ENCODE measurements at regions not wholly inside any gene's neighbourhood (a gene's known extent, or its start where the extent isn't known, plus 50 kb on each side); places are given as distances from the start of the nearest gene placed in this dataset.

- no peaks in the 10 kb centered on the region for H3K9me1 ChIP-seq (ENCODE audit: insufficient read depth, low read length)
- ChIA-PET POLR2A (ENCODE audit: unreplicated experiment) (no interaction called here), CTCF (no interaction called here)
- in situ Hi-C loops (cut with MboI; ENCODE audit: low sequenced_read_pairs) (no loop called here), dilution Hi-C loops (cut with HindIII; ENCODE audit: low sequenced_read_pairs, unreplicated experiment) (no loop called here), intact Hi-C loops (cut with micrococcal nuclease) (no loop called here)
- no peak overlapping the region for H2BK20ac ChIP-seq (ENCODE audit: low read depth, low read length)
- no peak overlapping the region for H3K4ac ChIP-seq (ENCODE audit: low read depth, low read length)
- no peak overlapping the region for H3K4me2 ChIP-seq (ENCODE audit: low read depth, low read length)
- ATAC-seq (ENCODE audit: low read depth) (no peak), DNase-seq (no peak)
- no peak overlapping the region for H3K56ac ChIP-seq (ENCODE audit: extremely low read depth, insufficient read depth, low read length)
- no CpG with 5 or more reads among the region's 3 CpGs for WGBS, 2 experiments (ENCODE audit: extremely low coverage in 2 of 2, insufficient read length in 1 of 2)
- no peak overlapping the region for H2AFZ ChIP-seq (replicated peaks; ENCODE audit: low read length, poor library complexity)
- H3K4me3 ChIP-seq (ENCODE audit: insufficient read depth, low read depth, low read length): no peak overlapping the region
- no peak overlapping the region for H3K23ac ChIP-seq (ENCODE audit: low read depth, low read length)
- H3K9me3 ChIP-seq (ENCODE audit: control insufficient read depth, insufficient read depth, low read length): peaks cover 4% of the 10 kb centered on the region; the same call in 1 of the 2 replicates
- H3K27ac ChIP-seq (ENCODE audit: insufficient read depth, low read length): no peak overlapping the region
- H4K8ac ChIP-seq (ENCODE audit: low read depth in 2 of 2, low read length in 2 of 2): no peak overlapping the region
- H3K4me1 ChIP-seq (ENCODE audit: control insufficient read depth, insufficient read depth, low read length): no peaks in the 10 kb centered on the region
- no peak overlapping the region for H3K14ac ChIP-seq (replicated peaks; ENCODE audit: low read depth, low read length)
- TF ChIP-seq MAFK (IDR thresholded peaks at IDR 0.05; ENCODE audit: low read depth, low read length) (no peak), BHLHE40 (IDR thresholded peaks at IDR 0.05; ENCODE audit: low read depth, low read length) (no peak), CTCF (conservative IDR thresholded peaks at IDR 0.05; ENCODE audit: low read depth, low read length) (no peak), MAZ (IDR thresholded peaks at IDR 0.05; ENCODE audit: borderline replicate concordance, low read depth, low read length) (no peak), NFE2L2 (IDR thresholded peaks at IDR 0.05; ENCODE audit: low read depth, low read length) (no peak), FOS (IDR thresholded peaks at IDR 0.05; ENCODE audit: low read depth, low read length) (no peak), RFX5 (IDR thresholded peaks at IDR 0.05; ENCODE audit: low read depth, low read length) (no peak), POLR2A (IDR thresholded peaks at IDR 0.05; ENCODE audit: low read depth, low read length) (no peak), MXI1 (IDR thresholded peaks at IDR 0.05; ENCODE audit: borderline replicate concordance, low read depth, low read length) (no peak), RAD21 (IDR thresholded peaks at IDR 0.05; ENCODE audit: low read length) (no peak), USF2 (IDR thresholded peaks at IDR 0.05; ENCODE audit: low read depth, low read length) (no peak), RCOR1 (IDR thresholded peaks at IDR 0.05; ENCODE audit: insufficient replicate concordance, low read length) (no peak), CHD1 (IDR thresholded peaks at IDR 0.05; ENCODE audit: low read depth, low read length) (no peak), CEBPB (IDR thresholded peaks at IDR 0.05; ENCODE audit: low read depth, low read length) (no peak), SMC3 (IDR thresholded peaks at IDR 0.05; ENCODE audit: low read depth, low read length) (no peak)
- TF ChIP-seq, protein P1, sequence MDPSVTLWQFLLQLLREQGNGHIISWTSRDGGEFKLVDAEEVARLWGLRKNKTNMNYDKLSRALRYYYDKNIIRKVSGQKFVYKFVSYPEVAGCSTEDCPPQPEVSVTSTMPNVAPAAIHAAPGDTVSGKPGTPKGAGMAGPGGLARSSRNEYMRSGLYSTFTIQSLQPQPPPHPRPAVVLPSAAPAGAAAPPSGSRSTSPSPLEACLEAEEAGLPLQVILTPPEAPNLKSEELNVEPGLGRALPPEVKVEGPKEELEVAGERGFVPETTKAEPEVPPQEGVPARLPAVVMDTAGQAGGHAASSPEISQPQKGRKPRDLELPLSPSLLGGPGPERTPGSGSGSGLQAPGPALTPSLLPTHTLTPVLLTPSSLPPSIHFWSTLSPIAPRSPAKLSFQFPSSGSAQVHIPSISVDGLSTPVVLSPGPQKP (IDR thresholded peaks at IDR 0.05; ENCODE audit: borderline replicate concordance, low read depth, low read length): no peak
- no peak overlapping the region for H4K91ac ChIP-seq (ENCODE audit: insufficient read depth, low read depth, low read length)
- no peaks in the 10 kb centered on the region for H3K36me3 ChIP-seq (ENCODE audit: control insufficient read depth, insufficient read depth, low read length)
- no TSS peak for BruUV-seq (replicated peaks)
- H2BK15ac ChIP-seq (ENCODE audit: low read depth, low read length): no peak overlapping the region
- no peak overlapping the region for H2AK9ac ChIP-seq (replicated peaks; ENCODE audit: low read depth, low read length, poor library complexity)
- no peak overlapping the region for H2AK5ac ChIP-seq (ENCODE audit: low read depth, low read length)
- no peak overlapping the region for H2BK5ac ChIP-seq (ENCODE audit: low read depth, low read length, poor library complexity, severe bottlenecking)
- no peak overlapping the region for H2BK120ac ChIP-seq (ENCODE audit: low read depth, low read length)
- H3K79me1 ChIP-seq (ENCODE audit: low read depth in 1 of 2, low read length in 2 of 2): no peaks in the 10 kb centered on the region
- no peaks in the 10 kb centered on the region for H4K20me1 ChIP-seq (ENCODE audit: insufficient read depth, low read length)
- H3K9ac ChIP-seq (ENCODE audit: low read depth, low read length): no peak overlapping the region
- no peak overlapping the region for H4K5ac ChIP-seq (ENCODE audit: low read depth, low read length)
- no peak overlapping the region for H3K18ac ChIP-seq (ENCODE audit: low read depth, low read length)
- no peaks in the 10 kb centered on the region for H3K27me3 ChIP-seq (ENCODE audit: control insufficient read depth, insufficient read depth, low read length)
Measured at GRCh38 chr3:20904671-20905070, 718.7 kb upstream of the SGO1 start.
